AG09309 (cell line): ENCODE measurements at regions not wholly inside any gene's neighbourhood (a gene's known extent, or its start where the extent isn't known, plus 50 kb on each side); places are given as distances from the start of the nearest gene placed in this dataset.
A peak's percentile ranks its signal among the peaks of the same experiment; 100 is the strongest.

Experiments
- DNase-seq: peaks from one replicate; pipeline ENCODE4 v3.0.0-alpha.2; 2010; ENCODE audit warnings: low read depth
- H3K4me3 ChIP-seq: 2 replicates; pipeline ENCODE4 v1.5.1; 2011; ENCODE audit warnings: mild to moderate bottlenecking, low read depth, low read length, moderate library complexity; ENCODE audit not compliant: control insufficient read depth
- TF ChIP-seq, protein P1 (sequence below): IDR thresholded peaks from 2 replicates; pipeline ENCODE4 v1.5.1; 2011; ENCODE audit warnings: mild to moderate bottlenecking, low read depth, low read length, inconsistent platforms; ENCODE audit not compliant: insufficient read depth, control insufficient read depth; ENCODE audit errors: missing control alignments

DNA sequence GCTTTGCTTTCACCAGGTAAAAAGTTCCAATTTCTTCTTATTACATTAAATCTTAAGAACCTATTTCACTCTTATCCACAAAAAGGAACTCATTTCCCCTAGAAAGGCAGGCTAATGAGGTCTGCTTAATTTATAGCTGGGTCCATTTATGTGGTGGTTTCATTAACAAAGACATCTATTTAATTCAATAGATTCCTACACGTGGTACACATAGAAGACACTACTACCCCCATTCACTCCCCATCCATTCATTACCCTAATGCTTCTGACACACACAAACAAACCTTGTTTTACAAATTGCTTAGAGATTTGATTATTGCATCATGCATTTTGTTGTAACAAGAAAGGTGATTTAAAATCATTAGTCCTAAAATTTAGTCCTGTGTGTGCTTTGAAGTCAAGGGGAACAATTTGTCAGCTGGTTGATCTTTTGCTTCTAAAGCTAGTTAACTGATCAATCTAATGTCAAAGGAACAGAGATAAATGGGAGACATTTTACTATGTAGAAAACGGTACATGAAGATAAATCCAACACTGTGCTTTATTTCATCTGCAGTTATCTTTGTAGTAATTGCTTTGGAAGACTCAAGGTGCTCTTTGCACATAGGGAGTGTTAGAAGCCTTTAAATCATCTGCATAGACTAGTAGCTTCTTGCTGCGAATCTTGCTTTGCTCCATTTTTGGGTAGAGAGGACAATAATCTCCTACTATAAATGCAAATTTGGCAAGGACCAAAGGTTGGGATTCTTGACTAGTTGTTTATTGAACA is 379.2 kb downstream of the CDH11 start:
- DNase-seq = no peak
- no peak overlapping the region for H3K4me3 ChIP-seq
- TF ChIP-seq, protein P1, sequence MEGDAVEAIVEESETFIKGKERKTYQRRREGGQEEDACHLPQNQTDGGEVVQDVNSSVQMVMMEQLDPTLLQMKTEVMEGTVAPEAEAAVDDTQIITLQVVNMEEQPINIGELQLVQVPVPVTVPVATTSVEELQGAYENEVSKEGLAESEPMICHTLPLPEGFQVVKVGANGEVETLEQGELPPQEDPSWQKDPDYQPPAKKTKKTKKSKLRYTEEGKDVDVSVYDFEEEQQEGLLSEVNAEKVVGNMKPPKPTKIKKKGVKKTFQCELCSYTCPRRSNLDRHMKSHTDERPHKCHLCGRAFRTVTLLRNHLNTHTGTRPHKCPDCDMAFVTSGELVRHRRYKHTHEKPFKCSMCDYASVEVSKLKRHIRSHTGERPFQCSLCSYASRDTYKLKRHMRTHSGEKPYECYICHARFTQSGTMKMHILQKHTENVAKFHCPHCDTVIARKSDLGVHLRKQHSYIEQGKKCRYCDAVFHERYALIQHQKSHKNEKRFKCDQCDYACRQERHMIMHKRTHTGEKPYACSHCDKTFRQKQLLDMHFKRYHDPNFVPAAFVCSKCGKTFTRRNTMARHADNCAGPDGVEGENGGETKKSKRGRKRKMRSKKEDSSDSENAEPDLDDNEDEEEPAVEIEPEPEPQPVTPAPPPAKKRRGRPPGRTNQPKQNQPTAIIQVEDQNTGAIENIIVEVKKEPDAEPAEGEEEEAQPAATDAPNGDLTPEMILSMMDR = no peak

DNA sequence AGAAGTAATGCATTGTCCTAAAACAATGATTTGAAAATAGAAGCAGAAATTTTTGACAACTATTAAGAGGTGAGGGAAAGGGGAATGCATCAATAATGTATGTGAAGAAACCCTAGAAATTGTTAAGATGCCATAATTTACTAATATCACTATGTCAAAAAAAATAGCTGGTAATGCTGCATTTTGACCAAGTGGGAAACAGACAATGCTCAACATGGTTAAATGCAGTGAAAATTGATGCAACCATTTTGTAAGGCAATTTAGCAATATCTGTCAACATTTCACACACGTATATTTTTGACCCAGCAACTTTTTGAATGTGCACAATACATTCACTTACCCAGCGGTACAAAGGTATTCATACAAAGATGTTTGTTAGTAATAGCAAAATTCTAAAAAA is 381.6 kb downstream of the CDH11 start:
- H3K4me3 ChIP-seq = no peak overlapping the region
- TF ChIP-seq, protein P1 = no peak
- DNase-seq = no peak

DNA sequence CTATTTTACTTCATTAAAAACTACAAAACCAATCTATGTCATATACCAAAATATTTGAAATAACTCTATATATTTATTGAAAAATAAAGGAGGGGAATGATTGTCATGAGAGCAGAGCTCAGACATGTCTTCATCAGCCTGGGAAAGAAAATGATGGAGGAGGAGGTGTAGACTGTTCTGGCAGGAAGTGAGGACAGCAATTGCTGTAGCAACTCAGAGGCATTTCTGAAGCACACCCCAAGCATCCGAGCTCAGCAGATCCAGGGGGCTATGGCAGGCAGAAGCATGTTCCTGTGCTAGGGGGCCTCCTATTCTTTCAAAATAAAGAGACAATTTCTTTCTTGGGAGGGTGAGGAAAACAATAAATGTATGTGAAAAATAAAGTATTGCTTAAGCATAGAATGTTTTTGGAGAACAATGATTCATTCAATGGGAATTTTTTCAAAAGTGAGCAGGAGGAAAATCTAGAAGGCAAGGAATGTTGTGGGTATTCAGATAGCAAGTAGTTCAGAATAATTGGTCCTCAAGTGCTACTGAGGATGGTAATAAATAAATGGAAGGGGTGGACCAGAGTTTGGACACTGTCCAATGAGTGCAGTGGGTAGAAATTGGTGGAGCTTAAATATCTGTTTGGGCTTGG is 383.4 kb downstream of the CDH11 start:
- TF ChIP-seq, protein P1 = no peak
- no peak overlapping the region for H3K4me3 ChIP-seq
- DNase-seq = peak; percentile 59

DNA sequence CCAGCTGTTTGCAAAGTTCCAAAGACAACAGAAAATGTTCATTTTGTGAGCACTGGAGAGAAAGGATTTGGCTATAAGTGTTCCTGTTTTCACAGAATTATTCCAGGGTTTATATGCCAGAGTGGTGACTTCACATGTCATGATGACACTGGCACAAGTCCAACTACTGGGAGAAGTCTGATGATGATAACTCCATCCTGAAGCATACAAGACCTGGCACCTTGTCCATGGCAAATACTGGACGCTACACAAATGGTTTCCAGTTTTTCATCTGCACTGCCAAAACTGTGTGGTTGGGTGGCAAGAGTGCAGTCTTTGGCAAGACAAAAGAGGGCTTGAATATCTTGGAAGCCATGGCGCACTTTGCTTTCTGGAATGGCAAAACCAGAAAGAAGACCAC is 385.0 kb downstream of the CDH11 start:
- H3K4me3 ChIP-seq = no peak overlapping the region
- no peak for DNase-seq
- TF ChIP-seq, protein P1 = no peak

DNA sequence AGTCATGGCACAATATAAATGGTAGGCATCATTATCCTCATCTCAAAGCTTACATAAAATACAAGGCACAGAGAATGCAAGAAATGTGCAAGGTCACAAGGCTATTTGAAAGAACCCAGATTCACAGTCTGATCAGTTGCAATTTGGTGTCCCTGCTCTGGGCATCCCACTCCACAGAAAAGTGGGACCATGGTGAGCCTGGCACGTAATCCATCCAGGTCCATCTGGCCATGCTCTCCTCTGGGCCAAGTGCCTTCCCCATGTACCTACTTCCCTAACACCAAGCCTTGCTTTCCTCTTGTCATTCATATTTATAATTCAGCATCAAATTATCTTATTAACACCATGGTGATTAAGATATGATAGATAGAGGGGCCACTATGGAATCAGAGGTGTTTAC is 390.0 kb downstream of the CDH11 start:
- no peak overlapping the region for H3K4me3 ChIP-seq
- TF ChIP-seq, protein P1 = no peak
- no peak for DNase-seq

DNA sequence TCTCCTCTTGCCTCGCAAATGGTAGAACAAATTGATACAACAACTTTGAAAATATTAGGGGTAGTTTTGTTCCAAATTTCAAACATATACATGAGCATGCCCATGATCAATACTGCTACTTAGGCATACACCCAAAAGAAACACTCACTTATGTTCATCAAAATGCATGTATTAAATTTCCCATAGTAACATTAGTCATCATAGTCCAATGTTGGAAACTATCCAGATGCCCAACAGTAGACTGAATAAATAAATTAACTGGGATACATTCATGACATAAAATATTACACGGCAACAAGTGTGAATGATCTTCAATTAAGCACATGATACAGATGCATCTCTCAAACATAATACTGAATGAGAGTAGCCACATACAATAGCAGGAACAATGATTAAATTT is 391.6 kb downstream of the CDH11 start:
- DNase-seq = no peak
- TF ChIP-seq, protein P1 = no peak
- no peak overlapping the region for H3K4me3 ChIP-seq
